ENCODE measurements at regions not wholly inside any gene's neighbourhood (a gene's known extent, or its start where the extent isn't known, plus 50 kb on each side); places are given as distances from the start of the nearest gene placed in this dataset.
A peak's percentile ranks its signal among the peaks of the same experiment; 100 is the strongest.

DNA sequence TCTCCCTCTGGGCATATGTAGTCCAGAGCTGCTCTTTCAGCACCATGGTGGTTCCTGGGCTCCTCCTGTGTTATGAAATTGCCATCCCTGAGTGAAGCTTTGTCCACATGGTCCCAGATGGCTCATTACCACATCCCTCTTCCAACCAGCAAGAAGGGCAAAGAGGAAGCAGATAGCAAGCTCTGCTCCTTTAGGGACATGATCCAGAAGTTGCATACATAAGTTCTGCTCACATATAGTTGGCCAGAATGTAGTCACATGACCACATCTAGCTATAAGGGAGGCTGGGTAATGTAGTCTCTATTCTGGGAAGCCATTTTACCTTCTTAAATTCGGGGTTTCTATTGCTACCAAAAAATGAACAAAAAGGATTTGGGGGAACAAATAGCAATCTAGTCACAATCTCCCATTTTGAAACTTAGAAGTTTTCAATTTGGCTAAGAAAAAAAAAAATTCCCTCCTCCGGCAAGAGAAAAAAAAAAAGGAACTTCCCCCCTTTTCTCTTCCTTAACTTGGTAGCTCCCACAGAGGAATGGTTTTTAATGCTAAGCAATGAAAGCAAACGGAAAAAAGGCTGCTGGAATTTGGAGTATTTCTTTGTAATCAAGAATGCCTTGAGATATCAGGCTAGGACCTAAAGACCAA lies 88.2 kb upstream of the USP9X start:
- peak; percentile 86 for FAIRE-seq
- peak overlapping the region; percentile 81 for H2AFZ ChIP-seq (ENCODE audit: control insufficient read depth, low read length)
- dilution Hi-C loops (cut with MboI; ENCODE audit: extremely low pct_ligation_motif_present, low sequenced_read_pairs) = no loop called here

DNA sequence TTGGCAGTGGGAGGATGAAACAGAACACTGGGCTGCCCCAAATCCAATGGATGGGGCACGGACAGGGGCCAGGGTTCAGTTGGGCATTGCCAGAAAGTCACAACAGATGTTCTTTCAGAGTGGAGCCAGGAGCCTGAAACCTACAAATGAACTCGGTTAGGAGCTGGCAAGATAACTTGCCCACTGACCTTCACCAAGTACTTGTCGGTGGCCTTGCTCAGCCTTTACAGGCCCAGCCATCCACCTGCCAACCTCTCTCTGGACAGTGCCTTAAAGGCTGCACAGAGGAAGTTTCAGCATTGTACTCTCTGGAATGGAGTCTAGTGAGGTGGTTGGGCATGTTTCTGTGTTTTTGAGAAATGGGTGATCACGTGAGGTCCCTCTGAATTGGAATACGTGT lies 87.1 kb upstream of the USP9X start:
- H3K9me1 ChIP-seq (ENCODE audit: control insufficient read depth, extremely low read depth, insufficient read depth, low read length) = no peaks in the 10 kb centered on the region
- H3K27me3 ChIP-seq (ENCODE audit: control insufficient read depth, extremely low read depth, insufficient read depth, low read length) = no peaks in the 10 kb centered on the region
- H3K4me3 ChIP-seq (ENCODE audit: control insufficient read depth in 2 of 3, extremely low read depth in 1 of 3, insufficient read depth in 2 of 3, low read depth in 1 of 3, low read length in 3 of 3) = no peak overlapping the region
- no peak for DNase-seq (ENCODE audit: low read depth, low spot score)
- no peak overlapping the region for H3K9ac ChIP-seq (ENCODE audit: control insufficient read depth, extremely low read depth, insufficient read depth, low read length)
- H4K20me1 ChIP-seq (ENCODE audit: control insufficient read depth, extremely low read depth, insufficient read depth, low read length) = no peaks in the 10 kb centered on the region
- H3K9me3 ChIP-seq (ENCODE audit: control insufficient read depth, low read depth, low read length) = no peaks in the 10 kb centered on the region
- FAIRE-seq = no peak
- no peaks in the 10 kb centered on the region for H3K36me3 ChIP-seq (ENCODE audit: control insufficient read depth in 2 of 2, extremely low read depth in 1 of 2, insufficient read depth in 2 of 2, low read length in 2 of 2)
- H3K27ac ChIP-seq (ENCODE audit: control insufficient read depth, insufficient read depth, low read length) = no peak overlapping the region
- H2AFZ ChIP-seq (ENCODE audit: control insufficient read depth, low read length) = no peak overlapping the region
- TF ChIP-seq EZH2 (IDR thresholded peaks at IDR 0.05; ENCODE audit: low read length) = no peak
- TF ChIP-seq, protein P1, sequence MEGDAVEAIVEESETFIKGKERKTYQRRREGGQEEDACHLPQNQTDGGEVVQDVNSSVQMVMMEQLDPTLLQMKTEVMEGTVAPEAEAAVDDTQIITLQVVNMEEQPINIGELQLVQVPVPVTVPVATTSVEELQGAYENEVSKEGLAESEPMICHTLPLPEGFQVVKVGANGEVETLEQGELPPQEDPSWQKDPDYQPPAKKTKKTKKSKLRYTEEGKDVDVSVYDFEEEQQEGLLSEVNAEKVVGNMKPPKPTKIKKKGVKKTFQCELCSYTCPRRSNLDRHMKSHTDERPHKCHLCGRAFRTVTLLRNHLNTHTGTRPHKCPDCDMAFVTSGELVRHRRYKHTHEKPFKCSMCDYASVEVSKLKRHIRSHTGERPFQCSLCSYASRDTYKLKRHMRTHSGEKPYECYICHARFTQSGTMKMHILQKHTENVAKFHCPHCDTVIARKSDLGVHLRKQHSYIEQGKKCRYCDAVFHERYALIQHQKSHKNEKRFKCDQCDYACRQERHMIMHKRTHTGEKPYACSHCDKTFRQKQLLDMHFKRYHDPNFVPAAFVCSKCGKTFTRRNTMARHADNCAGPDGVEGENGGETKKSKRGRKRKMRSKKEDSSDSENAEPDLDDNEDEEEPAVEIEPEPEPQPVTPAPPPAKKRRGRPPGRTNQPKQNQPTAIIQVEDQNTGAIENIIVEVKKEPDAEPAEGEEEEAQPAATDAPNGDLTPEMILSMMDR (optimal IDR thresholded peaks at IDR 0.05 in 1 of 3, IDR thresholded peaks at IDR 0.05 in 1 of 3, conservative IDR thresholded peaks at IDR 0.05 in 1 of 3; ENCODE audit: extremely low read depth in 1 of 3, insufficient read depth in 2 of 3, low read length in 3 of 3) = no peak
- dilution Hi-C loops (cut with MboI; ENCODE audit: extremely low pct_ligation_motif_present, low sequenced_read_pairs) = no loop called here
- no peak overlapping the region for H3K4me2 ChIP-seq (ENCODE audit: control insufficient read depth, extremely low read depth, insufficient read depth, low read depth, low read length)
- no peaks in the 10 kb centered on the region for H3K4me1 ChIP-seq (ENCODE audit: control insufficient read depth, extremely low read depth, insufficient read depth, low read length)
- no peaks in the 10 kb centered on the region for H3K79me2 ChIP-seq (ENCODE audit: control insufficient read depth, insufficient read depth, low read length)

More for the DNA sequence above, 88.2 kb upstream of the USP9X start:
- Histone ChIP-seq H3K4me1 (ENCODE audit: control insufficient read depth, extremely low read depth, insufficient read depth, low read length) (no peaks in the 10 kb centered on the region), H3K4me2 (ENCODE audit: control insufficient read depth, extremely low read depth, insufficient read depth, low read depth, low read length) (no peak overlapping the region), H3K4me3 (ENCODE audit: control insufficient read depth in 2 of 3, extremely low read depth in 1 of 3, insufficient read depth in 2 of 3, low read depth in 1 of 3, low read length in 3 of 3) (no peak overlapping the region), H3K27me3 (ENCODE audit: control insufficient read depth, extremely low read depth, insufficient read depth, low read length) (no peaks in the 10 kb centered on the region), H3K9me1 (ENCODE audit: control insufficient read depth, extremely low read depth, insufficient read depth, low read length) (no peaks in the 10 kb centered on the region), H3K9ac (ENCODE audit: control insufficient read depth, extremely low read depth, insufficient read depth, low read length) (no peak overlapping the region), H3K9me3 (ENCODE audit: control insufficient read depth, low read depth, low read length) (no peaks in the 10 kb centered on the region), H3K27ac (ENCODE audit: control insufficient read depth, insufficient read depth, low read length) (no peak overlapping the region), H3K36me3 (ENCODE audit: control insufficient read depth in 2 of 2, extremely low read depth in 1 of 2, insufficient read depth in 2 of 2, low read length in 2 of 2) (no peaks in the 10 kb centered on the region), H3K79me2 (ENCODE audit: control insufficient read depth, insufficient read depth, low read length) (no peaks in the 10 kb centered on the region), H4K20me1 (ENCODE audit: control insufficient read depth, extremely low read depth, insufficient read depth, low read length) (no peaks in the 10 kb centered on the region)
- TF ChIP-seq, protein P1 (optimal IDR thresholded peaks at IDR 0.05 in 1 of 3, IDR thresholded peaks at IDR 0.05 in 1 of 3, conservative IDR thresholded peaks at IDR 0.05 in 1 of 3; ENCODE audit: extremely low read depth in 1 of 3, insufficient read depth in 2 of 3, low read length in 3 of 3) = no peak
- no peak for TF ChIP-seq EZH2 (IDR thresholded peaks at IDR 0.05; ENCODE audit: low read length)
- DNase-seq (ENCODE audit: low read depth, low spot score) = no peak

Data from keratinocyte (primary cell).